Ishikawa (cell line): ENCODE measurements at regions not wholly inside any gene's neighbourhood (a gene's known extent, or its start where the extent isn't known, plus 50 kb on each side); places are given as distances from the start of the nearest gene placed in this dataset.

Source experiments
- CEBPB ChIP-seq: IDR thresholded peaks from 2 replicates; pipeline ENCODE4 v1.6.1; 2012
- CREB1 ChIP-seq: IDR thresholded peaks from 2 replicates; pipeline ENCODE4 v1.6.1; 2012; ENCODE audit warnings: low read depth
- EGR1 ChIP-seq: IDR thresholded peaks from 2 replicates; pipeline ENCODE4 v1.6.1; 2012
- EP300 ChIP-seq: IDR thresholded peaks from 2 replicates; pipeline ENCODE4 v1.6.1; 2012; ENCODE audit warnings: borderline replicate concordance
- FOXM1 ChIP-seq: IDR thresholded peaks from 2 replicates; pipeline ENCODE4 v1.6.1; 2012; ENCODE audit warnings: low read depth, borderline replicate concordance
- MAX ChIP-seq: IDR thresholded peaks from 2 replicates; pipeline ENCODE4 v1.6.1; 2012
- NFIC ChIP-seq: IDR thresholded peaks from 2 replicates; pipeline ENCODE4 v1.6.1; 2012
- RAD21 ChIP-seq: IDR thresholded peaks from 2 replicates; pipeline ENCODE4 v1.6.1; 2012; ENCODE audit warnings: low read depth
- REST ChIP-seq: IDR thresholded peaks from 2 replicates; pipeline ENCODE4 v1.6.1; 2012; ENCODE audit warnings: low read depth, mild to moderate bottlenecking
- TAF1 ChIP-seq: IDR thresholded peaks from 2 replicates; pipeline ENCODE4 v1.6.1; 2012; ENCODE audit warnings: low read depth, mild to moderate bottlenecking
- TCF12 ChIP-seq: IDR thresholded peaks from 2 replicates; pipeline ENCODE4 v1.6.1; 2012; ENCODE audit warnings: low read depth
- TEAD4 ChIP-seq: IDR thresholded peaks from 2 replicates; pipeline ENCODE4 v1.6.1; 2012
- USF1 ChIP-seq: IDR thresholded peaks from 2 replicates; pipeline ENCODE4 v1.6.1; 2012
- YY1 ChIP-seq: IDR thresholded peaks from 2 replicates; pipeline ENCODE4 v1.6.1; 2012; ENCODE audit warnings: low read depth
- ZBTB7A ChIP-seq: IDR thresholded peaks from 2 replicates; pipeline ENCODE4 v1.6.1; 2012; ENCODE audit warnings: low read depth

- TF ChIP-seq NFIC (no peak), CREB1 (no peak), TAF1 (no peak), MAX (no peak)
Measured at GRCh38 chr2:186399082-186399644, 86.9 kb upstream of the ZC3H15 start.

- TF ChIP-seq EP300: no peak
- no peak for TF ChIP-seq NFIC
- TF ChIP-seq TEAD4: no peak
- no peak for TF ChIP-seq TCF12
- no peak for TF ChIP-seq ZBTB7A
- no peak for TF ChIP-seq EGR1
- TF ChIP-seq USF1: no peak
- no peak for TF ChIP-seq REST
- TF ChIP-seq CREB1: no peak
- TF ChIP-seq MAX: no peak
- TF ChIP-seq CEBPB: no peak
- TF ChIP-seq TAF1: no peak
Measured at GRCh38 chr2:186405842-186406241, 80.2 kb upstream of the ZC3H15 start.

GRCh38 chr2:186407611-186408010 lies 78.4 kb upstream of the ZC3H15 start:
- TF ChIP-seq TAF1 (no peak), CREB1 (no peak), REST (no peak), ZBTB7A (no peak), CEBPB (no peak), RAD21 (no peak), NFIC (no peak), MAX (no peak), TCF12 (no peak), FOXM1 (no peak)

GRCh38 chr2:186410802-186411201 lies 75.3 kb upstream of the ZC3H15 start:
- TF ChIP-seq REST (no peak), RAD21 (no peak), EGR1 (no peak), TEAD4 (no peak), NFIC (no peak), CEBPB (no peak), YY1 (no peak), TCF12 (no peak), EP300 (no peak), ZBTB7A (no peak), CREB1 (no peak), FOXM1 (no peak), TAF1 (no peak)

DNA sequence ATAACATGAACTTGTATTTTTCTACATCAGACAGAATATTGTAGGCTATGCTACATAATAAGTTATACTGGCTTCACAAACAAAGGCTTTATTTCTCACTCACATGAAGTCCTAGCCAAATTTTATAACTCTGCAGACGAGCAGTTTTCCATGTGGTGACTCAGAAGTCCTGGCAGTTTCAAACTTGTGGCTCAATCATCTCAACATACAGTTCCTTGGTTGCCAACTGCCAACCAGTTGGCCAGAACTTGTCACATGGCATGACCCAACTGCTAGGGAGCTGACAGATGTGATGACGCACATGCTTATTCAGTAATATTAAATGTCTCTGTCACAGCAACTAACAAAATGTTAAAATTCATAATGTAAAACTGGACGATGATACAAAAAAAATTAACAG lies 63.8 kb upstream of the ZC3H15 start:
- TF ChIP-seq CEBPB (no peak), USF1 (no peak), MAX (no peak)
